HFF-Myc (cell line): ENCODE measurements at regions not wholly inside any gene's neighbourhood (a gene's known extent, or its start where the extent isn't known, plus 50 kb on each side); places are given as distances from the start of the nearest gene placed in this dataset.

Experiments
- DNase-seq: peaks from one replicate; pipeline ENCODE4 v3.0.0-alpha.2; 2011; ENCODE audit warnings: low read depth; ENCODE audit errors: extremely low read depth
- H3K4me3 ChIP-seq: replicated peaks from 2 replicates; pipeline ENCODE4 v1.5.1; 2011; ENCODE audit warnings: low read depth, mild to moderate bottlenecking, control low read depth, low read length
- CTCF ChIP-seq: IDR thresholded peaks from 2 replicates; pipeline ENCODE4 v1.5.1; 2012; ENCODE audit warnings: mild to moderate bottlenecking, low read depth, low read length, control low read depth; ENCODE audit errors: missing control alignments

GRCh38 chr3:181521831-181522230, 189.9 kb upstream of the SOX2 start:
- TF ChIP-seq CTCF = no peak
- no peak overlapping the region for H3K4me3 ChIP-seq
- DNase-seq = no peak

GRCh38 chr3:181518222-181518621, 193.5 kb upstream of the SOX2 start:
- no peak overlapping the region for H3K4me3 ChIP-seq
- TF ChIP-seq CTCF = no peak
- DNase-seq = no peak

GRCh38 chr3:181512787-181513186, 198.9 kb upstream of the SOX2 start:
- DNase-seq = no peak
- no peak for TF ChIP-seq CTCF
- H3K4me3 ChIP-seq = no peak overlapping the region

- DNase-seq = no peak
- H3K4me3 ChIP-seq = no peak overlapping the region
- no peak for TF ChIP-seq CTCF
Measured at GRCh38 chr3:181510500-181510899, 201.2 kb upstream of the SOX2 start.

GRCh38 chr3:181497358-181497757, 214.4 kb upstream of the SOX2 start:
- no peak overlapping the region for H3K4me3 ChIP-seq
- DNase-seq = no peak
- TF ChIP-seq CTCF = no peak

- DNase-seq = no peak
- no peak overlapping the region for H3K4me3 ChIP-seq
- no peak for TF ChIP-seq CTCF
Measured at GRCh38 chr3:181493423-181493822, 218.3 kb upstream of the SOX2 start.

- no peak overlapping the region for H3K4me3 ChIP-seq
- no peak for TF ChIP-seq CTCF
- DNase-seq = no peak
Measured at GRCh38 chr3:181488536-181488935, 223.2 kb upstream of the SOX2 start.
